ENCODE measurements at regions not wholly inside any gene's neighbourhood (a gene's known extent, or its start where the extent isn't known, plus 50 kb on each side); places are given as distances from the start of the nearest gene placed in this dataset.

DNA sequence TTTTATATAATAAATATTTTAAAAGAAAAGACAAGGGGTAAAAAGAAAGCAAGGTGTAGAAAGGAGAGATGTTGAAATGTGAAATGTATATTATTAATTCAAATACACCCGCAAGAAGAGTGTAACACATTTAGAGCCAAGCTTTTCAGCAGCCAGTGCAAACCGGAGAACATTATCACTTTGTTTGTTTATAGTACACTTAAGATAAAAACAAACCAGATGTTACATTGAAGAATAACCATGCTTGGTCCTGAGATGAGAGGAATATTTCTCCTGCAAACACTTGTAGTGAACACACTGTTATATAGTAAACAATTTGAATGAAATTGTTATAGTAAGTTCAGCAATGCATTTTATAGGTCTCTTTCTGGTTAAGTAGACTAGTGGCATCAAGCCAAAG is 1441.5 kb downstream of the OTOL1 start:
- DNase-seq (ENCODE audit: low read depth), result no peak
- no peak overlapping the region for H3K4me3 ChIP-seq (ENCODE audit: low read length)
- TF ChIP-seq, protein P1, sequence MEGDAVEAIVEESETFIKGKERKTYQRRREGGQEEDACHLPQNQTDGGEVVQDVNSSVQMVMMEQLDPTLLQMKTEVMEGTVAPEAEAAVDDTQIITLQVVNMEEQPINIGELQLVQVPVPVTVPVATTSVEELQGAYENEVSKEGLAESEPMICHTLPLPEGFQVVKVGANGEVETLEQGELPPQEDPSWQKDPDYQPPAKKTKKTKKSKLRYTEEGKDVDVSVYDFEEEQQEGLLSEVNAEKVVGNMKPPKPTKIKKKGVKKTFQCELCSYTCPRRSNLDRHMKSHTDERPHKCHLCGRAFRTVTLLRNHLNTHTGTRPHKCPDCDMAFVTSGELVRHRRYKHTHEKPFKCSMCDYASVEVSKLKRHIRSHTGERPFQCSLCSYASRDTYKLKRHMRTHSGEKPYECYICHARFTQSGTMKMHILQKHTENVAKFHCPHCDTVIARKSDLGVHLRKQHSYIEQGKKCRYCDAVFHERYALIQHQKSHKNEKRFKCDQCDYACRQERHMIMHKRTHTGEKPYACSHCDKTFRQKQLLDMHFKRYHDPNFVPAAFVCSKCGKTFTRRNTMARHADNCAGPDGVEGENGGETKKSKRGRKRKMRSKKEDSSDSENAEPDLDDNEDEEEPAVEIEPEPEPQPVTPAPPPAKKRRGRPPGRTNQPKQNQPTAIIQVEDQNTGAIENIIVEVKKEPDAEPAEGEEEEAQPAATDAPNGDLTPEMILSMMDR (conservative IDR thresholded peaks at IDR 0.05; ENCODE audit: low read depth, low read length), result no peak

DNA sequence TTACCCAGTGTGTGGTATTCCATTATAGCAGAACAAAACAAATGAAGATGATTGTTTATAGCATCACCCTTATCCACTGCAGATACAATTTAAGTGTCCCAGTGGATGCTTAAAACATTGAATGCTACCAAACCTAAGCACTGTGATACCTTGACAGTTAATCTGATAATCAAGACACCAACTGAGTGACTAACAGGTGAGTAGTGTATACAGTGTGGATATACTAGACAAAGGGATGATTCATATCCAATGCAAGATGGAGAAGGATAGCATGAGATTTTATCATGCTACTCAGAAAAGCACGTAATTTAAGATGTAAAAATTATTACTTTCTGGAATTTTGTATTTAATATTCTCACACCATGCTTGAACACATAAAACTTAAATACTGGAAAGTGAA is 1449.0 kb downstream of the OTOL1 start:
- TF ChIP-seq, protein P1 (conservative IDR thresholded peaks at IDR 0.05; ENCODE audit: low read depth, low read length), result no peak
- no peak overlapping the region for H3K4me3 ChIP-seq (ENCODE audit: low read length)
- DNase-seq (ENCODE audit: low read depth), result no peak

DNA sequence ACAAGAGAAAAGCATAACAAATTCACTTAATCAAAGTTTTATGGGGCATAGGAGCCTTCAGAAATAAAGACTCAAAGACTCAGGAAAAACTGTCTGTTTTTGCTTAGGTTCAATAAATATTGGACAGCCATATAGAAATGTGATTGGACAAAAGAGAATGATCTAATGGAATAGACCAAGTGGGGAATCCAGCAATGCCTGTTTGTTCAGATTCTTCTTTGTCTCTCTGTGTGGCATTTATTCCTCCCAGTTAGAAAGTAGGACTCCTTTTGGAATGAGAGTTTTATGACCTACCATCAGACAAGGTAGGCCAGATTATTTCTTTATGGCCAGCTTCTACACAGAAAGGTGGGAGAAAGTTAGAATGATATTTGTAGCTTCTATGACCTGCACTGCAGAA is 1460.1 kb downstream of the OTOL1 start:
- no peak for DNase-seq (ENCODE audit: low read depth)
- TF ChIP-seq, protein P1 (conservative IDR thresholded peaks at IDR 0.05; ENCODE audit: low read depth, low read length), result no peak

DNA sequence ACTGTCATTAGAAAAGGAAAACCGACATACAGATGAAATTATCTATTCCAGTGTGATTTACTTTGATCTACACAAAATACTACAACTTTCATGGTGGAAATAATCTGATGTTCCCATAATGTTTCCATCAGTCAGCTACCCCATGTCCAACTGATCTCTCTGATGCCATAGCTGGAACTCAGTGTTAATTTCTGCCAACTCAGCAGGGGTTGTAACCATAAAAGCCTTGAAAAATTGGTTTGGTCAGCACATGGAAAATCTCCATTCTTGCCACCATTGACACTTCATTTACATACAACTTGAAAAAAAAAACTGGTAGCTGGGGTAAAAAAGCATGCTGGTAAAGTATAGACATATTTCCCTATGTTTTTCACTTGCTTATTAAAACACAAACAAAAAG is 1463.7 kb downstream of the OTOL1 start:
- DNase-seq (ENCODE audit: low read depth), result no peak
- TF ChIP-seq, protein P1 (conservative IDR thresholded peaks at IDR 0.05; ENCODE audit: low read depth, low read length), result no peak

More for the DNA sequence above, 1460.1 kb downstream of the OTOL1 start:
- no peak overlapping the region for H3K4me3 ChIP-seq (ENCODE audit: low read length)

DNA sequence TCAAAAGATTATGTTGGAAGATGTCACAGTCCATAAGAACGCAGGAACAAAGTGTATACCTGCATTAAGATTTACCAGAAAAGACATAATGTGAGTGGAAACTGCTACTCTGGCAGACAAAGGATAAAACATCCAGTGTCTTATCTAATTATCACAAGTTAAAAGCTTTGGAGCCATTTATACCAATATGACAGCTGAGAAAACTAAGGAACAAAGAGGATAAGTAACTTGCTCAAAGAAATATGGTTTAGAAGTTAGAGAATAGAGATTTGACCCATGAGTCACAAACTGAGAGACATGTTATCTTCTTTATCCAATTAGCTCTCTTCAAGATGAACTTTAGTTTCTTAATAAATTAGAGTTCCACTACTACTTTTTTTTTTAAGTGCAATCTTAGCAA is 1473.7 kb downstream of the OTOL1 start:
- DNase-seq (ENCODE audit: low read depth), result no peak
- no peak overlapping the region for H3K4me3 ChIP-seq (ENCODE audit: low read length)
- TF ChIP-seq, protein P1 (conservative IDR thresholded peaks at IDR 0.05; ENCODE audit: low read depth, low read length), result no peak

More for the DNA sequence above, 1463.7 kb downstream of the OTOL1 start:
- H3K4me3 ChIP-seq (ENCODE audit: low read length), result no peak overlapping the region

DNA sequence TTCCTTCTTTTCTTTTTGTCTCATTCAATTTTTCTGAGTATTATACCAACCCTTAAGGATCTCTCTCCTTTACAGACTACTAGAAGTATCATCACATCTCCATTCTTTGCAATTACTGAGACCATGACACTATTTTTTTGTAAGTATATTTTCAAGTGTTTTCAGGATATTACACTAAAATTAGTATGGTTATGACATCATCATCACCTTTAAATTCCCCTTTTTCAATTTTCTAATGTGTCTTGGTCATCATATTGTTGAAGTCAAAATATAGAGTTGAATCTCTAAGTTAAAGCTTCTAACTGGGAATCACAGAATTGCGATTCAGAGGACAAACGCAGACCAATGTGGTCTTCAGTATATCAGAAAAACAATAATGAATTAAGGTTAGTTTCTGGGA is 1475.1 kb downstream of the OTOL1 start:
- DNase-seq (ENCODE audit: low read depth), result no peak
- TF ChIP-seq, protein P1 (conservative IDR thresholded peaks at IDR 0.05; ENCODE audit: low read depth, low read length), result no peak
- no peak overlapping the region for H3K4me3 ChIP-seq (ENCODE audit: low read length)

DNA sequence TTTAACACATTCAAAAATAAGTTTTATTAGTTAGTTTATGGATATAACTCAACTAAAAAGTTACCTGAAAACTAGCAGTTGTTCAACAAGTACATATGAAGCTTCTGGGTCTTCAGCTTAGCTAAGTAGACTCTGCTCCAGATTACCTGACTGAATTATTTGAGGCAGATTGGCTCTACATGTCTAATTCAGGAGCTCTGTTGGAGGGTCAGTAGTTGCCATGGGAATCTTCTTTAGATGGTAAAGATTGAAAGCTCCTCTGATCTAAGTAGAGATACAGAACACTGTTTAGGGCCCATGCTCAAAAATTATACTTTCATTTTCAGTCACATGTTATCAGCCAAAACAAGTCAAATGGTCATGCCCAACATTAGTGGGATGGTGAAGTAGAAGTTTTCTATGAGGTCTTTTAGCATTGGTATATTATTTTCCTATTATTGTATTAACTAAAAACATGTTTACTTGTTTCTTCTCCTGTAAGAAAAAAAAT is 1476.9 kb downstream of the OTOL1 start:
- TF ChIP-seq, protein P1 (conservative IDR thresholded peaks at IDR 0.05; ENCODE audit: low read depth, low read length), result no peak
- DNase-seq (ENCODE audit: low read depth), result no peak
- no peak overlapping the region for H3K4me3 ChIP-seq (ENCODE audit: low read length)
